Hematopoietic multipotent progenitor cell (in vitro differentiated cells): ENCODE measurements at regions not wholly inside any gene's neighbourhood (a gene's known extent, or its start where the extent isn't known, plus 50 kb on each side); places are given as distances from the start of the nearest gene placed in this dataset.

Experiments used
- DNase-seq, 3 donors: peaks; one replicate each; pipeline ENCODE4 v3.0.0-alpha.2; 2011 to 2015; ENCODE audit warnings: low read depth in 2 of 3, low spot score in 2 of 3

DNA sequence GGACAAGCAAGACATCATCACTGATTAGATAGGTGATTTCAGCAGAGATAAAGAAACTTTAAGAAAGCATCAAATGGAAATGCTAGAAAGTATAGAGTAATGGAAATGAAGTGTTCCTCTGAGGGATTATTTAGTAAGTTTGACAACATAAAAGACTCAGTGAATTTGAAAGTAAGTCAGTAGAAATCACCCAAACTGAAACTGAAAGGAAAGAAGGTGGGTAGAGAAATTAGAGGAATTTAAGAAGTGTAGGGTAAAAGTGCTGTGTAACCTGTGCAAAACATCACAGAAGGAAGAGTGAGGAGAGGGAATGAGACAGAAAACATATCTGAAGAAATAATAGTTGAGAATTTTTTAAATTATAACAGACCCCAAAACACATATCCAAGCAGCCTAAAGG is 343.1 kb downstream of the CBLN2 start:
- DNase-seq = no peak

DNA sequence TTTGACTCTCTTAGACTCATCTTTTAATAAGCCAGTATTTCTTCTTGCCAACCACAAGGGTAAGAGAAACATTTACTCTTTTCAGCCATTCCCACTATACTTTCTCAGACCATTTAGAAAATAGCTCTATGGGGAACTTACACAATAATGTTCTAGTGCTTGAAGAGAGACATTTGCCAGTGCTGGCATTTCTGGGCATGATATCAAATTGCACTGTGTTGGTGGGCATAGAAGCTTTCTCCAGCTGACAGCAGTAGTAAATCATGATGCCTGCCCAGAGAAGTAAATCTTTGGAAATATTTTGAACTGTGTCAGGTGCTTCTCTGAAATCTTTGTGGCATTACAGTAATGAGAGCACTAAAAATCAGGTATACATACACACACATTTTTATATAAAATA is 346.6 kb downstream of the CBLN2 start:
- no peak for DNase-seq

DNA sequence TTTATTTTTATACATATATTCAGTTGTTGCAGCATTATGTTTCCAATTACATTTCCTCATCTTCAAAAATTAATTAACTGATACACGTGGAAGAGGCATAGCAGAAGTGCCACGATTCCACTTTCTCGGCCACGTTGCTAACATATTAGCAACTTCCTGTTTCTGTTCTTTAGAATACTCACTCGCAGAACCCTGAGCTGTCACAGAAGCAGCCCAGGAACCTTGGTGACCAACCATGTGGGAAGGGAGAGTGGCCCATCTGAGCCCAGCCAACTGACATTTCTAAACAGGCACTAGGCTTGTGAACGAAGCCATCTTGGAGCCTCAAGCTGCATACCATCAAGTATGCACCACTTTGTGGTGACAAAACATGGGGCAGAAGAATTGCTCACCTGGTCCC is 350.1 kb downstream of the CBLN2 start:
- no peak for DNase-seq

DNA sequence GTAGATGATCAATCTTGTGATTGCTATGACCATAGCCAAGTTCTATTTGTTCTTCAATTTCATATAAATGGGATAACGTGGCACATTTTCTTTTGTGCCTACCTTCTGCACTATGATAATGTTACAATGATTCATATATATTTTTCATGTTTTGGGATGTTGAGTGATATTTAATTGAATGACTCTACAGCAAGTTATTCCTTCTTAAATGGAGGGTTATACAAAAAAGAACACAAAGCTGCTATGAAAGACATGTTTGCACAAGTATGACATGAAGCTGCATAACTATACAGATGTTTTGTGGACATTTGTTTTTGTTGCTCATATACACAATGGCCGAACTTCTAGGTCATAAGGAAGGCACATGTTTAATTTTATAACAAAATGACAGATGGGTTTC is 356.2 kb downstream of the CBLN2 start:
- no peak for DNase-seq

DNA sequence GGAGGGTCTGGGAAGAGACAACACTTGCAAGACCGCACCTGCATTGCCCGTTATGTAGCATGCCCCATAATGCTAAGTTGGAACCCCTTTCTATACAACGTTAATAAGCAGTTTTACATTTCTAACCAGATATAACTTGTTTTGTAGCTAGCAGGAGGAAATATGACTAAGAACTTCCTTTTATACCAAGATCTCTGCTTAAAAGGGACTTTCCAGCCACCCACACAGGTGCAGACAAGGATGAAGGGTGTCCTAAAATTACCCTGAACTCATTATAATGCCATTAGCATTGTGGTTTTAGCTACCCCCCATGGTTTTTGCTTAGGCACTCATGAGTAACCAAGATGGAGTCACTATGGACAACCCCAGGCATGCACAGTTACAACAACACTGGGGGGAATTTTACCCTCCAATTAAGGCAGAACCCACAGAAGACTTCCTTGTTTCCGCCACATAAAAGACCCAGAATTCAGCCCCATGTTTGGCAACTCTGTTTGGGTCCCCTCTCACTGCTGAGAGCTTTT is 362.8 kb downstream of the CBLN2 start:
- DNase-seq = no peak

DNA sequence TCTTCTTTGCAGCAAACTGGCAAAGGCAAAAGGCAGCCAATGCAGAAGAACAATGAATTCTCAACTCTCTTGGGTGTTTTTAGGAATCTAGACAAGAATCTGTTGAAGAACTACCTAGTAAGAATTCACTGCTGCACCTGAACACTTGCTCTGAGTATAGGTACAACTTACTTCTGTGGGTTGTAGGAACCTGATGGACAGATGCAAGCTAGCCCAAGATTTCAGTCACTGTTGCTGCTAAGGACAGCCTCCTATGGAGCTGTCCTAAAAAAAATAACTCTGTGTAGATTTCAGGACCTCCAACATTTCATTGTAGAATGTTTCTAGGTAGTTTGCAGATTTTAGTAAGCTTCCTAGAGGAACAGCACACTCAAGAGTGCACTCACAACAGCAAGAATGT is 363.5 kb downstream of the CBLN2 start:
- DNase-seq = no peak

DNA sequence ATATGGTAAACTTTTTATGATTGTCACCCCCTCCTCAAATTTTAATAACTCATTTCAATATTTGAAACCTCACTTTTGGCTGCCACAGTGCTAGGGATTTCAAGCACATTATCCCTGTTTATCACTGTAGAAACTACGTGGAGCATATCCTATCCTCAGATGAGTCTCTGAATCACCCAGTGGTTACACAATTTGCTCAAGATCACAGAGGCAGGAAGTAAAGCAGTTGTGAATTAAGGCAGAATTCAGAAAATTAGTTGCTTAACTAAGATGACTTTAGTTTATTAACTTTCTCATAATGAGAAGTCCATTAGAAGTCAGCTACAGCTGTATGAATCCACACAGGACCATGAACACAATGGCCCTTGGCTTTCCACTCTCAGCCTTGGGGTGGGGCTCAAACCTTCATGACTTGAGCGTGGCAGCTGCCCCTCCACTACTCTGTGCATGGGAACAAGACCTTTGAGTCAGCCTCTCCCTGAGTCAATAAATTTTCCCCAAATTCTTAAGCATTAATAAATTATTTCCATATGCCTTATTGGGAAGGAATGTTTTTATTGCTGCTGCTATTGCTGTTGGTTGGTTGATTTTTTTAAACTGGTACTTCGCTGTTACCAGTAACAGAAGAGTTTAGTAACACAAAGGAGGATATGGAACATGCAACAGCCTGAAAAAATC is 369.0 kb downstream of the CBLN2 start:
- DNase-seq = no peak

DNA sequence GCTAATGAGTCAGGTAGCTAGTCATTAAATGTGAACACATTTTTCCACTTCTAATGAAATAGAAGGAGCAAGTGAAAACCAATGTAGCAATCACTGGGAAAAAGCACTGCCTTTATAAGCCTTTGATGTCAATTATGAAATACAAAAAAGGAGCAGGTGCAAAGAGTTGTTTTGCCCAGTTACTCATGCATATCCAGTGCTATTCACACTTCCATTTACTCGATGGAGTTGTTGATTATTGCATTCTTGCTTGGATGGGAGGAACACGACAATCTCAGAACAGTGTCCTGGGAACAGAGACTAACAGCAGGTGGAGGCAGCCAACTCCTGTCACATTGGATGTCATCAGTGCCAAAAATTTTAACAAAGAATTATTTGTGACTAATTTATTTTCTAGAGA is 372.5 kb downstream of the CBLN2 start:
- no peak for DNase-seq

DNA sequence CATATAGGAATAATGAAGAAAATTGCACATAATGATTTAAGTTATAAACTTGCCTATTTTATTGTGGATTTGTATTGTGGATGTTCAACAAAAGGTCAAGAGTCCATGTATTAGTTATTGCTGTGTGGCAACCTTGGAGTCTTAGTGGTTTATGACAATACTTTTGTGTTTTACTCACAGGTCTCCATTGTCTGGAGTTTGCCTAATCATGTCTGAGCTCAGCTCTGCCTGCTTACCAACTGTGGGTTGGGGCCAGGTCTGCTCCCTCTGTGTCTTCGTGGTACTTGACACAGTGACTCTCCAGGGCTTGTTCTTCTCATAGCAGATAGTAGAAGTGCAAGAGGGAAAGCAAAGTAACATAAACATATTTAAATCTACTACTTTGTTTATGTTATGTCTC is 382.5 kb downstream of the CBLN2 start:
- no peak for DNase-seq

DNA sequence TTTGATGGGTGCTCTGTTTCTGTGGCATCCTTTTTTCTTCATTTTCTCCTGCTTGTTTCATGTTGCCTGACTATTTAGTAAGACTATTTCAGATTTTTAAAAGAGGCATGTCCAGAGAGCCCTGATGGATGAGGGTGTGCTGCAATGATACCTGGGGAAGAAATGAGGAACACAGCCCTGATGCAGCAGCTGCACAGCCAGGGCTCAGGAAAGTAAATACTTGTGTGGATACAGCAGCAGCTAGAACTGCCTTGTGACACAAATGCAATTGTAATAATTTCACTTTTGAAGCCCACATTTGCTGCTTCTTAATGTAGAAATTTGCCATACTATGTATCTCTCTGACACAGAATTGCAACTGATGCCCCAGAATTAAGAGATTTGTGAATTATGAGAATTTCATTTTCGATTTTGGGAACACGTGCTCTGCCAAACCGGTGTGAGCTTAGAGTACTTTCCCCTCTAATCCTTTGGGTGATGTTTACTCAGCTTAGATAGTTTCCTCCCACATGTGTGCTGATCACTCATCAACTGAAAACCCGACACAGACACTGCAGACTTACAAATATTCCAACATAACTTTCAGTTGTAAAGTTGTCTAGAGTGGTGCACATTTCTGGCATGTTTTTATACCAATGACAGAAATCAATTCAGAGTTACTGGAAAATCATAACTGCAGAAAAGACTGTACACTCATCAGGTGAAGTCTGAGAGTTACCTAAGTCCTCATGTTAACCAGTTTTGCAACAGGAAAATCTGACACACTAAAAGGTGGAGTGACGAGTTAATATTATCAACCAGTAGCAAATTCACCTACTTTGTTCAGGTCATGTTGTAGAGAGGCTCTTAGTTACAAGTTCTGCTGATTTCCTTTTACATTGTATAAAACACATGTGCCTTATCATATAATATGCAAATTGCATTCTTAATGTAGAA is 383.4 kb downstream of the CBLN2 start:
- DNase-seq = no peak

DNA sequence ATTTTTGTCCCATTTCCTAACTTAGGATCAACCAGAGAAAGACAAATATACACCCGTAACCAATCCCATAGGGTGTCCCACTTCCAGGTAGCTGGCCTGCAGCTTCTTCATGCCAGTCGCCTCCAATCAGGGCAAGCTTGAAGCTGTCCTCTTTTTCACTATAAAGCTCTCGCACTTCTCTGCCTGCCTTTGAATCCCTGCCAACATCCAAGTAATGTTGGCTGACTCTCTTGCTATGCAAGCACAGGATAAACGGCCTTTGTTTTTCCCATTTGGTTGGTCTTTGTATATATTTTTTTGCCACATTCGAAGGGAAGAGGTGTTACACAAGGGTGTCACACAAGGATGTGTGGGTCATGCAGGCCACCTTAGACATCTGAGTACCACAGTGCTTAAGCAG is 388.8 kb downstream of the CBLN2 start:
- DNase-seq = no peak

DNA sequence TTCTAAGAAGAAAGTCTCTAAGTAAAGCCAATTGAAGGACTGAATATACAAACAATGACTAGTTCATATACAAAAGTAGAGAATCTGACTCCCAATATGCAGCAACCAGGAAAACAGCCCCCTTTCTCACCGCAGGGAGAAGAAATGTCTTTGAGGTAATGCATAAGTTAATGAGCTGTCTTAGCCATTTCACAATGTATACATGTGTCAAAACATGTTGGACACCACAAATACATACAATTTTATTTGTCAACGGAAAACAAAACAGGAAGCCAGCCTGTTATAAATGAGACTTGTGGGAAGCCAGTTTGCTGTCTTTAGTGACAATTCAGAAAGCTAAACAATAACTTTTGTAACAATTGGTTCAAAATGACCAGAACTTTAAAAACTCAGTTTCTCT is 389.2 kb downstream of the CBLN2 start:
- no peak for DNase-seq

DNA sequence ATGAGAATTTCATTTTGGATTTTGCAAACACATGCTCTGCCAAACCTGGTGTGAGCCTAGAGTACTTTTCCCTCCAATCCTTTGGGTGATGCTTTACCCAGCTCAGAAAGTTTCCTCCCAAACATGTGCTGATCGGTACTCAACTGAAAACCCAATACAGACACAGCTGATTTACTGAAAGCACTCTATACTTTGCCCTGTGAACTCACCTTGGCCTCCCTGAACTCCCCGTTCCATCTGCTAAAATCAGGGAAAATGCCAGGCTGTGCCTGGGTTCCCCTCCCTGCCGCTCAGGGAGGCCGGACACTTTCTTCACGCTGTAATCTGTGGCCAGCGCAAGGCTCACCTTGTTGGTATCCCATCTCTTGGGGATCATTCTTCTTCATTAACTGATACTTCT is 391.2 kb downstream of the CBLN2 start:
- DNase-seq = no peak

DNA sequence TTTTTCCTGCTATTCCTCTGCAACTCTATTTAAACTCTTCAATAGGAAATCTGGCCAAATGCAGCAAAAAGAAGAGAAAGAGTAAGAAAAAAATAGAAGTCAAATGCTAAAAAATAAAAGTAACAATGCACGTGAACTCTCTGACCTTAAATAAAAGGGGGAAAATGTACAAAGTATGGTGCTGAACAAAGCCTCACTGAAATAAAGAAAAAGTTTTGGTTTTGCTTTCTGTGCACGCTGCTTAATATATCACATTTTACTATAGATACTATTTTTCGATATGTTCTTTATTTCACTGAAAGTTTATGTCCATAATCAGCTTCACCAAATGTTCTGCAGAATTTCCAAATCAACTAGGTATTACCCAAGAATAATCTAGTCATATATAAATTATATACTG is 396.3 kb downstream of the CBLN2 start:
- no peak for DNase-seq

DNA sequence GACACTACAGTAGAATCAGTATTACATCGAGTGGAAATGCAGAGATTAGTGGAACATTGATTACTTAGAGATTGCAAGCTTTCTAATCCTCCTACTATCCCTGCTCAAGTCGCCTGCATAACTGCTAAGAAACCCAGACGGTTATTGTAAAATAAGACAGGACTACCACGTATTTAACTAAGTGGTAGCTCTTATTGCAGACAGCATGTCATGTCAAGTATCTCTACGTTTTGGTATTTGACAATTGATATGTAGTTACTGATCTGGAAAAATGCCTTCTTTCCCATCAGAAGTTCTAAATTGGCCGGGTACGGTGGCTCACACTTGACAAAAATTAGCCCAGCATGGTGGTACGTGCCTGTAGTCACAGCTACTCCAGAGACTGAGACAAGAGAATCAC is 404.1 kb downstream of the CBLN2 start:
- no peak for DNase-seq

DNA sequence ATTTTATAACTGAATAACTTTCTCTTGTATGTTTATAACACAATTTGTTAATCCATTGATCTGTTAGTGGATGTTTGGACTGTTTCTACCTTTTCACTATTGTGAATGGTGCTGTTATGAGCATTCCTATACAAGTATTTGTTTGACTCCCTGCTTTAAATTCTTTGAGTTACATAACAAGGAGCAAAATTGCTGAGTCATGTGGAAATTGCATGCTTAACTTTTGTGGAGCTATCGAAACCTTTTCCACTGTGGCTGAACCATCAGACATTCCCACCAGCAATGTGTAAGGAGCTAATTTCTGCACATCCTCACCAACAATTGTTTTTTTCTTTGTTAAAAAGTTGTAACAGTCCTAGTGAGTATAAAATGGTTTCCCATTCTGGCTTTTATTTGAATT is 415.5 kb downstream of the CBLN2 start:
- DNase-seq = no peak

DNA sequence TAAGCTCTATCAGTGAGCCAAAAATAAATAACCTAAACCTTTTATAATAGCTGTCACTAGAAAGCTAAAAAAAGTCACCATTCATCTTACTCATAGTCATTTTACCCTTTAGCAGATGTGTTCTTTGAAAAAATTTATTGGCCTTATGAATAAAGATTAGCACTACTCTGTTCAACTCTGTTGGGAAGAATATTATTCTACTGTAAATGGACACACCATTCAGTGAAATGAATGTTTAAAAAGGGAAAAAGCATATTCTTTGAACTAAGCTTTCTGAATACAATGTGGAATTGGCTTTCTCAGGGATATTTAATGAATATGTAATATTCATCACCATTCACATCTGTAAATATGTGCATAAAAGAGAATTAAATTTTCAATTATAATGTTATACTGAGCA is 422.0 kb downstream of the CBLN2 start:
- DNase-seq = no peak

DNA sequence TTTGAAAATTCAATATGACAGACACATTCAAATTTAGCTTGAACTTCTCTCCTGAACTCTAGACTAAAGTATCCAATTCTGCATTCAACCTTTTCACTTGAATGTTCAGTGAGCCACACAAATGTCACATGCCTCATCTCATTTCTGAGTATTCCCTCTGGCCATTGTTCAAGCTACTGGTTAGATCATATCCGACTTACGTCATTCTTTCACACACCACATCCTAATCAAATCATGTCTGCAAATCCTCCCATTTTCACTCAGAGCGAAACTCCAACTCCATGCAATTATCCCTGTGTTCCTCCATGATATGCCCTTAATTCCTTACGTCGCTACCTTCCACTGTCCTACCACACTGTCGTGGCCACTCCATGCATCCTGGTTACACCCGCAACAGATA is 425.1 kb downstream of the CBLN2 start:
- DNase-seq = no peak

DNA sequence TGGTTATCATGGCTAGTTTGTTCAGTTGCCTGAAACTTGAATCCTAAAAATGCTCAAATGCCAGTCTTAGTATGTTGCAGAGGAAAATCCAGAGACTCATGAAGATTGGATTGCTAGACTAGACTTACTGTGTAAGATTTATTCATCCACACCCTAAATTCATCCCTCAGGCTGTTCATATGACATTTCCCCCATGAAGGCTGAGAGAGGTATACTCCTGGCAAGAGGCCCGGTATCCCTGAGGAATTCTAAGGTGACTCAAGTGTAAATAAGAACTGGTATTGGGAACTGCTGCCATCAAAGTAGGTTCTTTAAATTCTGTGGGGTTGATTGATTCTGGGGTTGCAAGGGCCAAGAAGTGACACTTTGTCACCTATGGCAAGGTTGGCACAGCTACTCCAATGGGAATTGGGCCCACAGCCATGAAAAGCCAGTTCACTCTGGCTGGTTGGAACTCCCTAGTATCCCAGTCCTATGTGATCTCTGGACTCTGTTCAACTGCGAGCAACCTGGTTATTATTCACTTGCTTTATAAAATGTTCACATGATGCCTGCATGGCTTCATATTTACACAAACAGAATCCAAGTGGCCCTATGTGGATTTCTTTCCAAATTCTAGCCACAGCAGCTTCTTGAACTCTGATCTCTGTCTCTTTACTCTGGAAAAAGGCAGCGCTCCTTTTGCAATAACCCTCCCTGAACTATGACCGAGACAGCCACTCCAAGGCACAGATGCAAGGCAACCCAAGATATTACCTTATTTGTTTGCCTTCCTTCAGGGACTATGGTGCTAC is 429.1 kb downstream of the CBLN2 start:
- DNase-seq = no peak

DNA sequence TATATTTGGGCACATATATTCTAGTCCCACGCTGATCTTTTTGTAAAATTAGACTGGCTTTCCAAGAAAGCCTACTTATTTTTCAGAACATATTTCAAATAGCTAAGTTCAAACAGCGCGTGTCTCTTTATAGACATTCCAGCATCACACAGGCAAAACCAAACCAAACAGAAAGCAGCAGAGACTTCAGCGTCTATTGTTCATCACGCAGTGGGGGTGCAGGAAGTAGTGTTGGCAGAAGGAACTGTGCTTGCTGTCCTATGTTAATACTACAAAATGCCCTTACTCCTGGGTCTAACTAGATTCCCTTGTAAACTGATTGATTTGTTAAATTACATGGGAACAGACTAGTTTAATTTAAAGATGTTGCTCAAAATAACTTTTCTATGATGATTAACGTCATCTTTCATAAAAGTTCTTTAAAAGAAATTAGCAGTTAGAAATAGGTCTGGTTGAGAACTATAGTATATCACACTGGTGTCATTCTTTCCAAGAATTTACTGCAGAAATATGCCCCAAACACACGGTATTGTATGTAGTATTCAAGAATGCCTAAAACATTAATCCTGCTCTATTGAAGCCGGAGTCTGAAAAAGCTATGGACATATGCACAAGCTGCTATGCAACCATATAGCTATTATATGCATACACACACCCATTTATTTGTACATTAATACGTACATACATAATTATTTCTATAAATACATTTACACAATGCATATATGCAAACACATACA is 436.3 kb downstream of the CBLN2 start:
- DNase-seq = no peak

DNA sequence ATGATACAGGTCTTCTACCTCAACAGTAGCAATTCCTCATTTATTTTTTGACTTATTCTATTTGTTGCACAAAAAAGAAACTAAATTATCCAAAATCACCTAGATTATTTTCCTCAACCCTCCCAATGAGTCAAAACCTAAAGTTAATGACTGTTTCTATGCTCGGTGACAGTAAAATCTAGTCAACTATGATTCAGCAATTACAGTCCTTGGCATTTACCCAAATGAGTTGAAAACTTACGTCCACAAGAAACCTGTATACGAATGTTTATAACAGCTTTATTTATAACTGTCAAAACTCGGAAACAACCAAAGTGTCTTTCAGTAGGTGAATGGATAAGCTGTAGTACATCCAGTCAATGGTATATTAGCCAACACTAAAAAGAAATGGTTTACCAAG is 439.3 kb downstream of the CBLN2 start:
- no peak for DNase-seq
